ENCODE measurements at regions not wholly inside any gene's neighbourhood (a gene's known extent, or its start where the extent isn't known, plus 50 kb on each side); places are given as distances from the start of the nearest gene placed in this dataset.

DNA sequence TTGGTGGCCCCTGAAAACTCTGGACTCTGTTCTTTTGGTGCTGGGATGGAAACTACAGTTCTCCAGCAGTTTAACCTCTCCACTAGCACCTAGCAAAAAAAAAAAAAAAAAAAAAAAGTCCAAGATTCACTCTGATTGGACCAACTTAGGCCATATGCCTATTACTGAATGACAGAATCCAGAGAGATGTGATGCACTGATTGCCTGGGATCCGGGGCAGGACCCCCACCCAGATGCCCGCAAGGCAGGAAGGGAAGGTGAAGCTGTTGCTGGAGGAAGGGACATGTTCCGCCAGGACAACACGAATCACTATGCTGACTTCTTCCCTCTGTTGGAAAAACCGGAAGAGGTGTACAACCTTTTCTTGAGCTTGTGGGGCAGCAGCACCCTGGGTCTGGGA, 152.5 kb upstream of the ZNF536 start:
- H3K4me3 ChIP-seq (ENCODE audit: low read depth, low read length), result no peak overlapping the region
- no peaks in the 10 kb centered on the region for H3K9me3 ChIP-seq (ENCODE audit: control insufficient read depth, insufficient read depth, low read depth, low read length)
- ChIA-PET POLR2A (no interaction called here), CTCF (interaction anchor here (0.6 to 1.0 kb wide), 4 partner anchors 11 to 334 kb away, joined by 3 to 5 read pairs (median 4); no protein-coding TSS in a partner anchor)
- H3K4me1 ChIP-seq (ENCODE audit: control insufficient read depth, insufficient read depth, low read length), result peaks cover 5% of the 10 kb centered on the region
- no peaks in the 10 kb centered on the region for H3K36me3 ChIP-seq (ENCODE audit: control insufficient read depth in 2 of 2, insufficient read depth in 1 of 2, low read length in 2 of 2)
- H3K27ac ChIP-seq (ENCODE audit: extremely low read depth, low read depth, low read length), result no peak overlapping the region
- TF ChIP-seq ZNF596 (tag by site-specific recombination; IDR thresholded peaks at IDR 0.05) (no peak), ZNF362 (tag by site-specific recombination; IDR thresholded peaks at IDR 0.05) (peak; percentile 53; the same call in 1 of the 2 replicates)

DNA sequence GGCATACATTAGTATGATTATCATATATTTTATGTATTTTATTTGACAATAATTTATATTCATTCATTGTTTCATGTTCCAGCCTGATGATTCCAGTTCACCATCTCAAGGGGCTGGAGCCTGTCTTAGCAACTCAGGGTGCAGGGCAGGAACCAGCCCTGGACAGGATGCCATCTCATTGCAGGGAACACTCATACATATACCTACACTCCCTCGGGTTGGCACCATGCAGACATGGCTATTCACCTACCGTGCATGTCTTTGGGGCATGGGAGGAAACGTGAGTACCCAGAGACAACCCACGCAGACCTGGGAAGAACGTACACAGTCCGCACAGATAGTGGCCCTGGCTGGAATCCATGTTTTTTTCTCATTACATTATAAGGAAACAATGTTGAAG, 151.0 kb upstream of the ZNF536 start:
- CTCF ChIA-PET, result interaction anchor here (0.6 kb wide), 1 partner anchor 159 kb away, joined by 4 read pairs; no protein-coding TSS in a partner anchor
- H3K4me1 ChIP-seq (ENCODE audit: control insufficient read depth, insufficient read depth, low read length), result peaks cover 9% of the 10 kb centered on the region
- H3K36me3 ChIP-seq (ENCODE audit: control insufficient read depth in 2 of 2, insufficient read depth in 1 of 2, low read length in 2 of 2), result no peaks in the 10 kb centered on the region
- TF ChIP-seq ZFP69B (tag by site-specific recombination; IDR thresholded peaks at IDR 0.05) (no peak), PRDM1 (tag by site-specific recombination; IDR thresholded peaks at IDR 0.05) (no peak), ZNF184 (tag by site-specific recombination; IDR thresholded peaks at IDR 0.05) (no peak), ZFP37 (tag by site-specific recombination; IDR thresholded peaks at IDR 0.05) (no peak), ZNF114 (tag by site-specific recombination; IDR thresholded peaks at IDR 0.05) (no peak), ZNF792 (tag by site-specific recombination; IDR thresholded peaks at IDR 0.05) (no peak), ZFP41 (tag by site-specific recombination; IDR thresholded peaks at IDR 0.05; ENCODE audit: borderline replicate concordance) (no peak), ZNF596 (tag by site-specific recombination; IDR thresholded peaks at IDR 0.05) (no peak), ZNF23 (tag by site-specific recombination; IDR thresholded peaks at IDR 0.05; ENCODE audit: borderline replicate concordance) (no peak), ZNF280D (tag by site-specific recombination; IDR thresholded peaks at IDR 0.05) (no peak), ZBTB49 (tag by site-specific recombination; IDR thresholded peaks at IDR 0.05; ENCODE audit: low read depth) (no peak), OSR2 (tag by site-specific recombination; IDR thresholded peaks at IDR 0.05) (no peak), ZNF664 (tag by site-specific recombination; IDR thresholded peaks at IDR 0.05) (no peak), ZNF707 (tag by site-specific recombination; IDR thresholded peaks at IDR 0.05) (no peak), ZBTB17 (tag by site-specific recombination; IDR thresholded peaks at IDR 0.05) (no peak), SETDB1 (IDR thresholded peaks at IDR 0.05; ENCODE audit: insufficient read length, low read length) (no peak), ZNF292 (tag by site-specific recombination; IDR thresholded peaks at IDR 0.05; ENCODE audit: borderline replicate concordance, low read depth) (no peak), ZNF423 (tag by site-specific recombination; IDR thresholded peaks at IDR 0.05) (no peak)
- POLR2A ChIA-PET, result no interaction called here
- no peak overlapping the region for H3K4me3 ChIP-seq (ENCODE audit: low read depth, low read length)
- H3K27ac ChIP-seq (ENCODE audit: extremely low read depth, low read depth, low read length), result no peak overlapping the region
- H3K9me3 ChIP-seq (ENCODE audit: control insufficient read depth, insufficient read depth, low read depth, low read length), result no peaks in the 10 kb centered on the region
